ENCODE measurements at regions not wholly inside any gene's neighbourhood (a gene's known extent, or its start where the extent isn't known, plus 50 kb on each side); places are given as distances from the start of the nearest gene placed in this dataset.

DNA sequence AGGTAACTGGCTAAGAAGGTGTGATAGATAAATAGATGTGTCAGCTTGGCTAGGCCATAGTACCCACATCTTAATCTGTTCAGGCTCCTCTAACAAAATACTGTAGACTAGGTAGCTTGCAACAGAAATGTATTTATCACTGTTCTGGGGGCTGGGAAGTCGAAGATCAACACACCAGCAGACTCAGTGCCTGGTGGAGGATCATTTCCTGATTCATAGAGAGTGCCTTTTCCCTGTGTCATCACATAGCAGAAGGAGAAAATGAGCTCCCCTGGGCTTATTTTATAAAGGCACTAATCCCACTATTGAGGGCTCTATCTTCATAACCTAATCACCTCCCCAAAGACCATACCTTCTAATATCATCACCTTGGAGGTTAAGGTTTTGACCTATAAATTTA, 532.7 kb upstream of the OLFM3 start:
- no peak overlapping the region for H3K23ac ChIP-seq (ENCODE audit: low read depth, low read length)
- no peaks in the 10 kb centered on the region for H3K27me3 ChIP-seq (ENCODE audit: control insufficient read depth, insufficient read depth, low read length)
- no peak overlapping the region for H2BK5ac ChIP-seq (ENCODE audit: low read depth, low read length, poor library complexity, severe bottlenecking)
- no peaks in the 10 kb centered on the region for H3K4me1 ChIP-seq (ENCODE audit: control insufficient read depth, insufficient read depth, low read length)
- intact Hi-C loops (cut with micrococcal nuclease) = no loop called here
- no peak overlapping the region for H3K14ac ChIP-seq (replicated peaks; ENCODE audit: low read depth, low read length)
- no peak overlapping the region for H3K4me2 ChIP-seq (ENCODE audit: low read depth, low read length)
- H4K91ac ChIP-seq (ENCODE audit: insufficient read depth, low read depth, low read length) = no peak overlapping the region
- no peaks in the 10 kb centered on the region for H3K79me1 ChIP-seq (ENCODE audit: low read depth in 1 of 2, low read length in 2 of 2)
- dilution Hi-C loops (cut with HindIII; ENCODE audit: low sequenced_read_pairs, unreplicated experiment) = no loop called here
- H2AK5ac ChIP-seq (ENCODE audit: low read depth, low read length) = no peak overlapping the region
- H3K4me3 ChIP-seq (ENCODE audit: insufficient read depth, low read depth, low read length) = no peak overlapping the region
- H3K4ac ChIP-seq (ENCODE audit: low read depth, low read length) = no peak overlapping the region
- H2AFZ ChIP-seq (replicated peaks; ENCODE audit: low read length, poor library complexity) = no peak overlapping the region
- H2BK120ac ChIP-seq (ENCODE audit: low read depth, low read length) = no peak overlapping the region
- no peak overlapping the region for H2BK15ac ChIP-seq (ENCODE audit: low read depth, low read length)
- no peaks in the 10 kb centered on the region; the same call in 1 of the 2 replicates for H3K9me3 ChIP-seq (ENCODE audit: control insufficient read depth, insufficient read depth, low read length)
- DNase-seq (no peak), ATAC-seq (ENCODE audit: low read depth) (no peak)
- no peaks in the 10 kb centered on the region for H3K36me3 ChIP-seq (ENCODE audit: control insufficient read depth, insufficient read depth, low read length)
- H3K56ac ChIP-seq (ENCODE audit: extremely low read depth, insufficient read depth, low read length) = no peak overlapping the region
- no peak overlapping the region for H2BK20ac ChIP-seq (ENCODE audit: low read depth, low read length)
- BruUV-seq (replicated peaks) = no TSS peak
- no peak overlapping the region for H2AK9ac ChIP-seq (replicated peaks; ENCODE audit: low read depth, low read length, poor library complexity)
- H4K20me1 ChIP-seq (ENCODE audit: insufficient read depth, low read length) = no peaks in the 10 kb centered on the region
- no peak overlapping the region for H3K27ac ChIP-seq (ENCODE audit: insufficient read depth, low read length)
- H3K9ac ChIP-seq (ENCODE audit: low read depth, low read length) = no peak overlapping the region
- ChIA-PET POLR2A (ENCODE audit: unreplicated experiment) (no interaction called here), CTCF (no interaction called here)
- no peak overlapping the region for H3K18ac ChIP-seq (ENCODE audit: low read depth, low read length)
- no peak overlapping the region for H4K8ac ChIP-seq (ENCODE audit: low read depth in 2 of 2, low read length in 2 of 2)
- no peak for TF ChIP-seq RAD21 (IDR thresholded peaks at IDR 0.05; ENCODE audit: low read length)
- TF ChIP-seq, protein P1, sequence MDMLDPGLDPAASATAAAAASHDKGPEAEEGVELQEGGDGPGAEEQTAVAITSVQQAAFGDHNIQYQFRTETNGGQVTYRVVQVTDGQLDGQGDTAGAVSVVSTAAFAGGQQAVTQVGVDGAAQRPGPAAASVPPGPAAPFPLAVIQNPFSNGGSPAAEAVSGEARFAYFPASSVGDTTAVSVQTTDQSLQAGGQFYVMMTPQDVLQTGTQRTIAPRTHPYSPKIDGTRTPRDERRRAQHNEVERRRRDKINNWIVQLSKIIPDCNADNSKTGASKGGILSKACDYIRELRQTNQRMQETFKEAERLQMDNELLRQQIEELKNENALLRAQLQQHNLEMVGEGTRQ (IDR thresholded peaks at IDR 0.05; ENCODE audit: low read depth, low read length) = no peak
- TF ChIP-seq RCOR1 (IDR thresholded peaks at IDR 0.05; ENCODE audit: insufficient replicate concordance, low read length) = no peak
- TF ChIP-seq CEBPB (IDR thresholded peaks at IDR 0.05; ENCODE audit: low read depth, low read length) = no peak
- no peak for TF ChIP-seq RFX5 (IDR thresholded peaks at IDR 0.05; ENCODE audit: low read depth, low read length)
- no peak for TF ChIP-seq CTCF (conservative IDR thresholded peaks at IDR 0.05; ENCODE audit: low read depth, low read length)
- TF ChIP-seq FOS (IDR thresholded peaks at IDR 0.05; ENCODE audit: low read depth, low read length) = no peak
- TF ChIP-seq ELK1 (IDR thresholded peaks at IDR 0.05; ENCODE audit: borderline replicate concordance, low read depth, low read length) = no peak
- TF ChIP-seq CHD1 (IDR thresholded peaks at IDR 0.05; ENCODE audit: low read depth, low read length) = no peak
- TF ChIP-seq MAZ (IDR thresholded peaks at IDR 0.05; ENCODE audit: borderline replicate concordance, low read depth, low read length) = no peak
- no peak for TF ChIP-seq SMC3 (IDR thresholded peaks at IDR 0.05; ENCODE audit: low read depth, low read length)
- no peak for TF ChIP-seq MXI1 (IDR thresholded peaks at IDR 0.05; ENCODE audit: borderline replicate concordance, low read depth, low read length)
- H4K5ac ChIP-seq (ENCODE audit: low read depth, low read length) = no peak overlapping the region
- in situ Hi-C loops (cut with MboI; ENCODE audit: low sequenced_read_pairs) = no loop called here
- no peaks in the 10 kb centered on the region for H3K9me1 ChIP-seq (ENCODE audit: insufficient read depth, low read length)
- WGBS, 2 experiments (ENCODE audit: extremely low coverage in 2 of 2, insufficient read length in 1 of 2) = no CpG with 5 or more reads among the region's 1 CpG
